HG02970 (cell line): ENCODE measurements at regions not wholly inside any gene's neighbourhood (a gene's known extent, or its start where the extent isn't known, plus 50 kb on each side); places are given as distances from the start of the nearest gene placed in this dataset.

Source experiments
- ATAC-seq: cut with Tn5 transposase; IDR thresholded peaks from one replicate; pipeline ENCODE4 v1.9.1; 2021; ENCODE audit warnings: mild to moderate bottlenecking, moderate library complexity, moderate number of reproducible peaks; ENCODE audit not compliant: unreplicated experiment, low FRiP score

DNA sequence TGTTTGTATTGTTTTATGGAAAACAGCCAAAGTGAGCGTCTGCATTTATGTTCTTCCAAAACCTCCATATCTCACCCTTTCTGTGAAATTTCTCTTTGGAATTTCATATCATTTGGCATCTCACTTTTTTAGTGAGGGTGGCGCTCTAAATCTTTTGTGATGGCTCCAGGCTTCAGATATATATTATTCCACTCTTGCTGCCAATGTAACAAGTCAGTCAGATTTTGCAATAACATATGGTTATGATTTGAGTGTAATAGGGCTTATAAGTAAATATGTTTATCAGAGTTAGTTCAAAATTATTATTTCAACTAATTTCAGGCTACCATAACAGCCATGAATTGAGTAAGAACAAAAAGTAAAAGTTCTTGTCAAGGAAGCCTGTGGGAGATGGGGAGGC is 314.7 kb downstream of the PDGFC start:
- ATAC-seq, result no peak

DNA sequence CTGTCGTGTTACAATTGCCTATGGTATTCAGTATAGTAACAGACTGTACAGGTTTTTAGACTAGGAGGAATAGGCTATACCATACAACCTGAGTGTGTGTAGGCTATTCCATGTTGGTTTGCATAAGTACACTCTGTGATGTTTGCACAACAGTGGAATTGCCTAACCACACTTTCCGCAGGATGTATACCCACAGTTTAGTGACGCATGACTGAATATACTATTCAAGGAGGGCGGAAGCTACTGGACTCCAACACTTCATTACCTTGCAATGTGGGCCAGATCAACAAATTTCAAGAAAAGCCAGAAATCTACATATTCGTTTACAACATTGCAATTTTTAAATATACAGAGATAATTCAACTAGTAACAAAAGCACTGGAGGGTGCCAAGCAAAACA is 317.2 kb downstream of the PDGFC start:
- ATAC-seq, result no peak

DNA sequence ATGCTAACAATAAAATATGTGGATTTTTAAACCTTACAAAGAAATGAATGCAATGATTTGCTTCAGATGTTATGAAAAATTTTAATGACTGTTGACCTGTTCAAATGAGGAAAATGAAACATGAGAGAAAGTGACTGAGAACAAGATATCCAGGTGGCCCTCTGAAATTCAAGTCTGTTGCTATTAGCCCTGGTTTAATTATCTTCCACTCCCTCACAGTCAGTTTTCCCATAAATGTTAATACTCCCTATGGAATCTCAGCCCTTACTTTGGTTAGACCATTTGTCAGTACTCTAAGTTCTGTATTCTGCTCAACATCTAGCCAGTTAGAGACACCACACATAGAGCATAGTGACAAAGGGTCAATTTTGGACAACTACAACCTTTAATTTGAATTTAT is 327.8 kb downstream of the PDGFC start:
- no peak for ATAC-seq

DNA sequence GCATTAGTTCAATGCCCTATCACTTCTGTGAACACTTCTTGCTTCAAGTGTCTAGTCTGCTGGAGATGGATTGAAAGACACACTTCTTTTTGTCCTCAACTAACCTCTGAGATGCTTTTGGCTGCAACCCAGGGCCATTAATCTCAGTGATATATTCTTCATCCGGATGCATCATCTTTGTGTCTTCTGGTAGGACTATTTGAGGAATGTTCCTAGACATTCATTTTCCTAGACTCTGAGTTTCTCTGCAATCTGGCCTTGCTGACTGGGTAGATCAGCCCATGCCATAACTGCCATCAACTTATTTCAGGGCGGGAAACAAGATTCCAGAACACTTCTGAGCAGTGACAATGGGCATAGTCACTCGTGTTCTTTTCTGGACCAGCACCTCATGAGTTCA is 329.4 kb downstream of the PDGFC start:
- ATAC-seq, result no peak

DNA sequence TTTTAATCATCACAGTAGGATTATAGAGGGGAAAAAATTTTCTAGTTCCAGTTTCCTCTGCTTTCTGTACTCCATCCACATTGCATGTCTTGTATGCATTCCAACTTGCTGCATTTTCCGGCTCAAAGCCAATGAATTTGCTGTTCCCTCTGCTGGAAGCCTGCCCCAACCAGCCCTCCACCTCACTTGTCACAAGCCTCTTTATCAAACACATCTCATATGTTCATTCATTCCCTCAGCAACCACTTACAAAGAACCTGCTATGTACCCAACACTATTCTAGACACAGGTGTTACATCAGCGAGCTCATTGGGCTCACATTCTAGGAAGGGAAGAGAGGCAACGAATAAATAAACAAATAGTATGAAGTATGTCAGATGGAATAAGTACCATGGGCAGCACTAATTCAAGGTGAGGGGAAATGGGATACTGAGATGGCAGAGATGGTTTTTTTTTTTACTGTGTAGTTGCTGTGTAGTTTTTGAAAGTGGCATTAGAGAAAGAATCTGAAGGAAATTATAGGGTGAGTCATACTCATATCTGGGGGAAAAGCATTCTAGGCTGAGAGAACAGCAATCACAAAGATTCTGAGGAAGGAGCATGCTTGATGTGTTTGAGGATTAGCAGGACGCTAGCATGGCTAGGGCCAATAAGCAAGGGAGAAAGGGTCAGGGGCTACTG is 332.5 kb downstream of the PDGFC start:
- no peak for ATAC-seq

DNA sequence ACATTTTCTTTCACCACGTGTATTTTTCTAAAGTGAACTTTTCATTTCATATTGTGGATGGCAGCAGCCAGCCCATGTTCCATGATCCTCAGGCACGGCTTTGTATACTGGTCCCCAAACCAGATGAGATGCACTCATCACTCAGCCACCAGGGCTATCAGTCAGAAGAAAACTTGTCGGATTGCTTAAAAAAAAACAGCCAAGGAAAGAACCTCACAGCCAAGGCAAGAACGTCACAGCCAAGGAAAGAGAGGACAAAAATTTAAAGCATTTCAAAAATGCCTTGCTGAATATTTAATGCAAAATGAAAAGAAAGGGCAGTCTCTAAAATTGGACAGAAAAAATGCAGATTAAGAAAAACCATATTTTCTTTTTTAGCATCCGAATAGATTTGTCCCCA is 333.3 kb downstream of the PDGFC start:
- ATAC-seq, result no peak

DNA sequence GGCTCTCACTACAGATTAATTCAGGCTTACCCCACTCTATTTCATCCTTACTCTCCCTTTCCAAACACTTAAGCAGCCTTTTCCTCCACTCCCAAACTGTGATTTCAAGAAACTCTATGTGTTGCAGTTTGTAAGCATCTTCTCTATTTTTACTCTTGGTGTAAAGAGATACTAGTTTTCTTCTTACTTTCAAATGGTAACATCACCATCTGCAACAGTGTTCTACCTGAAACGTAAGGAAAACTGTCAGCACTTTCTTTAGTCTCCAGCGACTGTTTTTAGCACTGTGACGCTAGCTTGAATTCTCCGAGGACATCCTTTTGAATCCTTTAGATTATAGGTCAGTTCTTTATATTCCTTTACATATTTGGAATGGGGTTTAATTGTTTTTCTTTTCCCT is 335.2 kb downstream of the PDGFC start:
- no peak for ATAC-seq

DNA sequence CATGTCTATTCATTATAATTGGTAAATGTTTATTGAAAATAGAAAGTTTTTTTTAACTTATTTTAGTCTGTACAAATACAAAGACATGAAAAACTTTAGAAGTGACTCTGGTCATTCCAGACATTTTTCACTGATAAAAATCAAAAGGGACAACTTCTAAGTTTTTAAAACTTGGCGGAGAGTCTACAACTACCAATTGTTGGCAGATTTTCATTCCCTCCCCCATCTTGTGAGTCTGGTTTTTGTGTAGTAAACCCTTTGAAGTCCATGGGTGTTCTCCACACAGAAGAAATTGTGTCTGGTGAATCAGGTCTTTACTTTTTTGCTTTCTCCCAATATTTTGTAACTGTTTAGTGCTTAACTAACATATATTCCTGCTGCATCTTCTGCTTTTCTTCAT is 336.5 kb downstream of the PDGFC start:
- no peak for ATAC-seq

DNA sequence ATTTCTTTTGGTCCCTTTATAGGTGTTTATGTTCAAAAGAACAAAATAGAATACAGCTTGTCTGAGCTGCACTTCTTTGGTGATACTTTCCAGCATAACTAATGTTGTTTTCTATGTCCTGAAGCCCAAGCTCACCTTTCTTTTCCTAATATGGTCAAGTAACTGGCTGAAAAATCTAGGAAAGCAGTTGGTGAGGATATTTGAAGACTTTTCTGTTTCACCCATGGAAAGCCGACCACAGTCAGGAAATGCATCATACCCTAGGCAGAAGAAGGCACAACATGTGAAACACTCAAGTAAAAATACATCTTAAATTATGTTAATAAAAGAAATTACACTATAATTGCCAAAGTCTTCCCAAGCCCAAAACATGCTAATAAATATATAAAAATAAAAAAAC is 337.0 kb downstream of the PDGFC start:
- ATAC-seq, result no peak

DNA sequence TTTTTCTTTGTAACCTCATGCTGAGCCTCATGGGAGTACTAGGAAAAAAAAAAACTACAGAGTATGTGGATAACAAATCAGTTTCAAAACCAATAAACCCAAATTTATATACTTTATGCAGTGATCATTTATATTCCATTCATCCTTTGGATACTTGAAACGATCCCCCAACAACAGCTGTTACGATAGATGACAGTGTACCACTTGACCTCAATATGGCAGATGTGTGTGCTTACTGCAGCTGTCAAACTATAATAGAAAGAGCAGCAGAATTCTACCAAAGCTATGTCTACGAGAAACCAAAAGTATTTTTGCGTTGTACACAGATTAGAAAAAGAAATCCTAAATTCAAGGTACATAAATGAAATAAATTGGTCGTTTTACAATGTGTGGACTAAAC is 337.8 kb downstream of the PDGFC start:
- no peak for ATAC-seq

DNA sequence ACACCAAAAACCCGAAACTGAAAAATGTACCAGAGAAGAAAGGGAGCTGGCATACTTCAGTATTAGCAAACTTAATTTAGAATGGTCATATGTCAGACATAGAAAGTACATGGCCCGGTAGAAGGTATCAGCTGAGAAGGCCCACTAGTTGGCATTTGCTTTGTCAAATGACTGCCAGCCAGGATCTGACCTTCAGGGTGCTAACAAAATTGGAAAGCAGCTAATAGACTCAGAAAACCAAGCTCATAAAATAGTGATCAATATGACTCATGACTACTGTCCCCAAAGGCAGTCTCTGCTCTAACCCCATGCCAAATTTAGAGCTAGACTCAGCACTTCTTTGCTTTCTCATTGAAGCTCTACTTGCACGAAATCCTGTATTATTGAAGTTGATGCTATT is 342.7 kb downstream of the PDGFC start:
- ATAC-seq, result no peak

DNA sequence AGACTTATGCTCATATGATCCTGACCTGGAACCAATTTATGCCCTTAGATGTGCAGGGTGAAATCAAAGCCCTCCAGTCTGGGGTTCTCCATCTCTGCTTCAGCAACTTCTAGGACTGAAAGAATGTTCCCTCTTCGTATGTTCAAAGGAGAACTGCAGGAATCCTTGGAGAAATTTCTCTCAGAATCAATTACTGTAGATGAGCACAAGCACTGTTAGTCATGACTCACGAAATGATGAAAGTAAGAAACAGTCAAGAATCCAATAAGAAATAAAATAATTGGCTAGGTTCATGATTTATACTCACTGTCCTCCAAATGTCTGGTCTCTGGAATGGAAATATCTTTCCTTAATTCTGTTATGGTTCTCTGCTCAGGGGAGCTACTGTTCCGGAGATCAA is 348.2 kb downstream of the PDGFC start:
- ATAC-seq, result no peak

DNA sequence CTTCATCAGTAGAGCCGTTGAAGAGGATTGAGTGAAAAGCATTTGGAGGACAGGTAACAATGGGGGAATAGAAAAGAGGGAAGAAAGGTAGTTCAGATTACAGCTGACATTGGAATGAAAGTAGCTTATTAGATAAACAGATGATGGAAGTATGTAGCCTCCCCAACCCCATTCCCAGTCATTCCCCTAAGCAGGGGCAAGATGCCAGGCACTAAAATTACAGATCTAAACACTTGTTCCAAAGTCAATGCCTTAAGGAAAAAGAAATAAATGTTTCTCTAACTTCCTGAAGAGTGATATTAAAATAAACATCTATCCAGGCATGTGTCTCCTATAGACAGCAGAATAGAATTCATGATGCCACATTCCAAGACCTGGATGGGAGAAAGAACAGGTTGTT is 350.8 kb downstream of the PDGFC start:
- ATAC-seq, result no peak

DNA sequence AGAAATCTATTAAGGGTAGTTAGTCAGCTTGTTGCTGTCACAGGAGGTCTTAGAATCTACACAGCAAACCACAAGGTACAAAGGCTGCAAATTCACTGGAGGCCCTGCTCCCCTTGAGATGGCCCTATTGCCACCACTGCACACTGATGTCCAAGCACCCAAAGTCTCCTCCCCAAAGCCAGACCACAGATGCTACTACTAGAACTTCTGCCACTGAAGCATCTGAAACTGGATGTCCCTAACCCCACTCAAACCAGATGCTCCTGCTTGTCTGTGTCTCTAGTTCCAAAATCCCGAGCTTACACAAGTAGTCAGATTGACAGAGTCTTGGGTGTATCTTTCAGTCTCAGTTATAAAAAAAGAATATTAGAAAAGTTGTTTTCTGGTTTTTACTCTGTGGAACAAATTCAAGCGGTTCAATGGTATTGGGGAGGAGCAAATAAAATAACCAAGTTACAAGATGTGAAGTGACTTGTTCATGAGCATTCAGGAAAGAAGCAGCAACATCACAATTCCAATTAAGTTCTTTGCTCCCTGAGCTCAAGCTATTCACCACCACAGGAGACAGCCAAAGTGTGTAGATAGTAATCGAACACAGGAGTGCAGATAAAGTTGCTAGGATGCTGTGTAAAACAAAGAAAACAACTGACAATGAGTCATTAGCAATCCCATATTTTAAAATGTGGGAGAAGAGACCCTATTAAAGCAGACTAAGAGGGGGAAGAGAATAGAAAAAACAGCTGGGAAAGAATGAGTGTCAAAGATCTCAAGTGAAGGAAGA is 352.3 kb downstream of the PDGFC start:
- ATAC-seq, result no peak

DNA sequence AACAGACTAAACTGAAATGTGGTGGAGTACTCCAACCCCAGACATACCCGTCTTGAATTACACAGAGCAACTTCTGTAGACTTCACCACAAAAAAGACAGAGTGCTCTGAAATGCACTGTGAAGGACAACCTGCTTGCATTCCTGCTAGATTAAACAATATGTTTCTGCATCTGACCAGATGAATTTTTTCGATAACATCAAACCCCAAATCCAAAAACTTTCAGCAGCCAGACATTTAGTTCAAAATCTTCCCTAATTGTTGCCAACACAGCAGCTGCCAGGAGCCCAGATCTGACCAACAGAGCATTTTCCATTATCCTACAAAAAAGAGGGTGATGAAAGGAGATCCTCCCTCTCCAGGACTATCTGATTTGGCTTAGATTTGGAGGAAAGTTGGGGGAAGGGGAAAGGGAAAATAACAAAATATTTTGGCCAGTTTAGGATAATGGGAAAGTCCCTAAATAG is 356.5 kb downstream of the PDGFC start:
- no peak for ATAC-seq

DNA sequence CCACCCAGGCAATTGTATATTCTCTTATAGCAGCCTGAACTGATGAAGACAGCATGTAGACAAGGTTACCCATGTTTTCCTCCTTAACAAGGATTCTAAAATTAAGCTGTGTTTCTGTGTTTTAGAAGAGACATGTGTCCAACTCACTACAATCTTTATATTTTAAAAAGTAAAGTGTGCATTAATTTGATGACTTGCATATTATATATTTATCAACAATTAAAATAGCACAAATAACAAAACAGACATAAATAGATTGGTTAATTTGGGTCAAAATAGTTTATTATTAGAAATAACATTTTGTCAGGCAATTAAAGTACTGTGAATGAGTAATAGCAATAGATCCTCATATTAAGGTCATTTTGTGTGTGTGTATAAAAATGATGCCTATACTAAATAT is 357.1 kb downstream of the PDGFC start:
- no peak for ATAC-seq

DNA sequence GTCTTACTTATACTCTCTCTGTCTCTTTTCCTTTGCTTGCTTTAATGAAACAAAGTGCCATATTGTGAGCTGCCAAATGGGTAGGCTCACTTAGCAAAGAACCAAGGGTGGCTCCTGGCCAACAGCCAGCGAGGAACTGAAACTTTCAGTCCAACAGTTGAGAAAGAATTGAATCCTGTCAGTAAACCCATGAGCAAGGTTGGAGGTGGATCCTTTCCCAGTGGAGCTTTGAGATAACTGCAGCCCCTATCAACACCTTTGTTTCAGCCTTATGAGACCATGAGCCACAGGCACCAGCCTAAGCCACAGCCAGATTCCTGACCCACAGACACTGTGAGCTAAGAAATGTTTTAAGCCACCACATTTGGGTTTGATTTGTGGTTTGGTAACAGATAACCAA is 362.2 kb downstream of the PDGFC start:
- ATAC-seq, result no peak

DNA sequence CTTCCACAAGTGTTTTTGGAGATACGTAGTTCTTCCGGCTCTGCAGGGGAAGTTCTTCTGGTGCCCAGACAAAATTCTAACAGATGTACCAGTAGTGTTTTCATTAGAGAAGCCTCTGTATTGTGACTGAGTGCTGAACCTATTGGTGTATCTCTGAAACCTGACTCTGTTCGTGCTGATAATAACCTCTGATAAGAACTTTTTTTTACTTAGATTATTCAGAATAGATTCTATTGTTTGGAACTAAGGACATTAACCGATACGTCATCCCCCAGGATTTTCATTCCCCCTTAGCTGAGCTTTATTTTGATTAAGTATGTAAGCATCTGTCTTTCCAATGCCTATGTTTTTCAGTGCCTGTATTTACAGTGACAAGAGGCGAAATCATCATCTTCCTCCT is 362.9 kb downstream of the PDGFC start:
- ATAC-seq, result no peak

DNA sequence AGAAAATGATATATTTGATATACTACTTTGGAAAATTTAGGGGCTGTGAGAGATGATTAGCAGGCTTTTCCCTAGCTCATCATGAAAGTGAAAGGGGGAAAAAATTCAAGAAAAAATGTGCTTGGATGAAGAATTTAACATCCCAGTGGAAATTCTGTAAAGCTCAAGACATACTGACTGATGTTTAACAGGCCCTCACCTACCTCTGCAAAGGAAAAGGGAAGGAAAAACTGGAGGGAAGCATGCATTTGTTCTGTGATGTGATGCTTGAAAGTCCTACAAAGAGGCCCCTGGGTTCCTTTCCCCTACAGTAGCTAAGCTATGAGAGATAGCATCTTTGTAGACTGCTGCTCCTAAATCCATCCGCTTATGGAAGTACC is 364.1 kb downstream of the PDGFC start:
- ATAC-seq, result no peak

DNA sequence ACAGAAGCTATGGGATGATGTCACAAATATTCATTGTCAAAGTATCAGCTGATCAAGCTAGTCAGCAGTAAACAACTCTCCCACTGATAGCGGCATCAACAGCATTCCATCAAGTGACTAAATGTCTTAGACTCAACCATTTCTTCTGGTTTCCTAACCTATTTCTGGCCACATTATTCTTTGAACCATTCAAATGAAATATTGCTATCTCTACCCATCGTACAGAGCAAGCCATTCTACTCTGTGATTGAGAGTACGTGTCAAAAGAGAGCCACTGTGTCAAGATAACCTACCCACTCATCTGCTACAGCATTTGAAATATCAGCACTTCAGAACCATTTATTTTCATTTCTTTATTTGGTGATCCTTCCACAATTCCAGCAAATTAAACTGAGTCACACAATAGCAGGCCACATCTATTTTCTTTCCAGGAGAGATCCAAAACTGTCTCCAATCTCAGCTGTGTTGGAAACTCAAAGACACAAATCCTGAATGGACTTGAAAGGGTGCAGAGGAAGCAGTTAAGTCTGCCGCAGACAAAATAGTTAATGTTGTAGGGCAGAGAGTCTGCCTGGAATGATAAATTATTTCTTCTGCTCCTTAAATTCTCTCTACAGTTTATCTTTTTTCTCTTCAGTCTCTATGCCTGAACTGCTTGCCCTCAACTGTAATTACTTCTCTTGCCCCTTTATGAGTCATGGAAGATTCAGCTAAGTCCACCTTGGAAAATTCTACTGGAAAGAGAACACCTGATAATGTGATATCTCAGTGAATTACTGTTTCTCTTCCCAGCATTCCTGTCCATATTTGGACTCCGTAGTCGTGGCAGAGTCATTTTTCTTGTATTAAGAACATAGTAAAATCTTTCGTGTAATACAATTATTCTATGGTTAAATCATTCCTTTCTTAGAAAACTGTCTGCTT is 364.8 kb downstream of the PDGFC start:
- ATAC-seq, result no peak

DNA sequence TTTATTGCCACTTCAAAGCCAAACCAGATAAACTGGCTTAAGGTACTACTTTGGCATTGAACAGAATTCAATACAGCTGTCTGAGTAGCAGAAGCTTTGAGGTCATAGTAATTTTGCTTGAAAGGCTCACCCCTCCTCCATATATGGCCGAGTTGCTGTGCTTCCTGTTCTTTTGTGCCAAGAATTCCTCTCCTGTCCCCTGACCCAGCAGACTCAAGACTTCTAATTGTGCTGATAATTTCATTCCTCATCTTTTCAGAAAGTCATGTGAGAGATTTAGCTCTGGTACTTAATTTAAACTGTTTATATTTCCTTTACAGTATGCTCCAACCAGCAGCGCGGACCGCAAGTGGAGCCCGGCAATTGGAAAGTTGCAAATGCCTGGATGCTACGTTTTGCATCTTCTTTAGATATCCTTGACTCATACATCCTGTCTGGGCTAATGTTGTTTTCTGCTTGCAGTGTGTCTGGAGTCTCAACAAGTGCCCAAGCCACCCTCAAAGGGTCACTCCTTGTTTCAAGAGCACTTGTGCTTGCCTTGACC is 373.4 kb downstream of the PDGFC start:
- ATAC-seq, result no peak
